Cardiac fibroblast (primary cell): ENCODE measurements at regions not wholly inside any gene's neighbourhood (a gene's known extent, or its start where the extent isn't known, plus 50 kb on each side); places are given as distances from the start of the nearest gene placed in this dataset.

Source experiments
- DNase-seq, 2 donors: peaks; one replicate each; pipeline versions ENCODE4 v3.0.0 to v3.0.0-alpha.2; 2010; ENCODE audit warnings: low read depth in 2 of 2
- H3K4me3 ChIP-seq, 2 donors: replicated peaks in 1 of 2; 1 replicate in 1 of 2; 2 replicates in 1 of 2; pipeline ENCODE4 v1.5.1; 2011; ENCODE audit warnings: low read depth in 2 of 2, low read length in 2 of 2, mild to moderate bottlenecking in 2 of 2, moderate library complexity in 1 of 2
- CTCF ChIP-seq: IDR thresholded peaks from one replicate; pipeline ENCODE4 v1.5.1; 2011; ENCODE audit warnings: low read depth, mild to moderate bottlenecking, low read length, inconsistent platforms

- H3K4me3 ChIP-seq: no peak overlapping the region
- TF ChIP-seq CTCF: no peak
- DNase-seq: no peak
Measured at GRCh38 chr20:12679447-12679846, 329.3 kb upstream of the SPTLC3 start.

GRCh38 chr20:12682613-12683012 lies 326.2 kb upstream of the SPTLC3 start:
- DNase-seq: no peak
- TF ChIP-seq CTCF: no peak
- no peak overlapping the region for H3K4me3 ChIP-seq

- no peak overlapping the region for H3K4me3 ChIP-seq
- DNase-seq: no peak
- TF ChIP-seq CTCF: no peak
Measured at GRCh38 chr20:12687476-12687875, 321.3 kb upstream of the SPTLC3 start.

GRCh38 chr20:12695937-12696336 lies 312.8 kb upstream of the SPTLC3 start:
- no peak for DNase-seq
- no peak for TF ChIP-seq CTCF
- no peak overlapping the region for H3K4me3 ChIP-seq

- TF ChIP-seq CTCF: no peak
- no peak overlapping the region for H3K4me3 ChIP-seq
- DNase-seq: no peak
Measured at GRCh38 chr20:12698817-12699216, 310.0 kb upstream of the SPTLC3 start.

- no peak overlapping the region for H3K4me3 ChIP-seq
- TF ChIP-seq CTCF: no peak
- no peak for DNase-seq
Measured at GRCh38 chr20:12699374-12700228, 309.2 kb upstream of the SPTLC3 start.
